ENCODE measurements at regions not wholly inside any gene's neighbourhood (a gene's known extent, or its start where the extent isn't known, plus 50 kb on each side); places are given as distances from the start of the nearest gene placed in this dataset.

- intact Hi-C loops (cut with DNase I, micrococcal nuclease): no loop called here
- no peak for TF ChIP-seq CTCF (IDR thresholded peaks at IDR 0.05)
Measured at GRCh38 chr2:147483911-147484310, 360.9 kb upstream of the ACVR2A start.

GRCh38 chr2:147482916-147483669 lies 361.7 kb upstream of the ACVR2A start:
- no peaks in the 10 kb centered on the region for H3K9me3 ChIP-seq
- intact Hi-C loops (cut with DNase I, micrococcal nuclease): no loop called here
- H3K36me3 ChIP-seq (ENCODE audit: low read depth): no peaks in the 10 kb centered on the region
- H3K4me3 ChIP-seq: no peak overlapping the region
- DNase-seq (no peak), ATAC-seq (no peak)
- no peak for TF ChIP-seq CTCF (IDR thresholded peaks at IDR 0.05)
- no peaks in the 10 kb centered on the region for H3K4me1 ChIP-seq (ENCODE audit: low read depth)

More at GRCh38 chr2:147483911-147484310, 360.9 kb upstream of the ACVR2A start:
- H3K36me3 ChIP-seq (ENCODE audit: low read depth): no peaks in the 10 kb centered on the region
- H3K9me3 ChIP-seq: no peaks in the 10 kb centered on the region
- no peak for DNase-seq
- ATAC-seq: no peak
- no peak overlapping the region for H3K4me3 ChIP-seq
- no peaks in the 10 kb centered on the region for H3K4me1 ChIP-seq (ENCODE audit: low read depth)

- no peak for TF ChIP-seq CTCF (IDR thresholded peaks at IDR 0.05)
- ATAC-seq (no peak), DNase-seq (no peak)
- Histone ChIP-seq H3K4me3 (no peak overlapping the region), H3K36me3 (ENCODE audit: low read depth) (no peaks in the 10 kb centered on the region), H3K9me3 (no peaks in the 10 kb centered on the region), H3K4me1 (ENCODE audit: low read depth) (no peaks in the 10 kb centered on the region)
- intact Hi-C loops (cut with DNase I, micrococcal nuclease): no loop called here
Measured at GRCh38 chr2:147482111-147482895, 362.5 kb upstream of the ACVR2A start.

GRCh38 chr2:147479358-147479757 lies 365.5 kb upstream of the ACVR2A start:
- TF ChIP-seq CTCF (IDR thresholded peaks at IDR 0.05): no peak
- ATAC-seq (no peak), DNase-seq (no peak)
- H3K36me3 ChIP-seq (ENCODE audit: low read depth): no peaks in the 10 kb centered on the region
- H3K4me1 ChIP-seq (ENCODE audit: low read depth): no peaks in the 10 kb centered on the region
- intact Hi-C loops (cut with DNase I, micrococcal nuclease): no loop called here
- H3K9me3 ChIP-seq: no peaks in the 10 kb centered on the region
- H3K4me3 ChIP-seq: no peak overlapping the region

- Histone ChIP-seq H3K4me3 (no peak overlapping the region), H3K4me1 (ENCODE audit: low read depth) (no peaks in the 10 kb centered on the region), H3K9me3 (no peaks in the 10 kb centered on the region), H3K36me3 (ENCODE audit: low read depth) (no peaks in the 10 kb centered on the region)
- ATAC-seq (no peak), DNase-seq (no peak)
- no peak for TF ChIP-seq CTCF (IDR thresholded peaks at IDR 0.05)
- intact Hi-C loops (cut with DNase I, micrococcal nuclease): no loop called here
Measured at GRCh38 chr2:147473075-147473474, 371.8 kb upstream of the ACVR2A start.

Measured in mucosa of descending colon (tissue), 3 donors.